HL-60 (cell line): ENCODE measurements at regions not wholly inside any gene's neighbourhood (a gene's known extent, or its start where the extent isn't known, plus 50 kb on each side); places are given as distances from the start of the nearest gene placed in this dataset.

ENCODE experiments used
- DNase-seq, 2 experiments: peaks; one replicate each; pipeline ENCODE4 v3.0.0-alpha.2; 2010 to 2020; ENCODE audit warnings: low read depth in 1 of 2, low spot score in 1 of 2
- H3K27ac ChIP-seq: fragments of 250-450 bp; sonication (Bioruptor Pico); replicated peaks from 2 replicates; pipeline ENCODE4 v1.5.1; 2020; ENCODE audit warnings: mild to moderate bottlenecking, moderate library complexity
- H3K27me3 ChIP-seq: fragments of 250-450 bp; sonication (Bioruptor Pico); 2 replicates; pipeline ENCODE4 v1.5.1; 2021; ENCODE audit warnings: mild to moderate bottlenecking, moderate library complexity; ENCODE audit not compliant: insufficient read depth, poor library complexity, severe bottlenecking
- H3K4me3 ChIP-seq: replicated peaks from 2 replicates; pipeline ENCODE4 v1.5.1; 2011; ENCODE audit warnings: mild to moderate bottlenecking, control low read depth, low read length; ENCODE audit not compliant: insufficient read depth
- CTCF ChIP-seq: IDR thresholded peaks from one replicate; pipeline ENCODE4 v1.5.1; 2011; ENCODE audit warnings: low read length, control low read depth, inconsistent platforms; ENCODE audit not compliant: insufficient read depth
- GABPA ChIP-seq: IDR thresholded peaks from 2 replicates; pipeline ENCODE4 v1.6.1; 2012; ENCODE audit warnings: low read depth
- POLR2AphosphoS5 ChIP-seq: IDR thresholded peaks from 2 replicates; pipeline ENCODE4 v1.6.1; 2012; ENCODE audit warnings: low read depth
- REST ChIP-seq: IDR thresholded peaks from 2 replicates; pipeline ENCODE4 v1.6.1; 2012; ENCODE audit warnings: low read depth; ENCODE audit not compliant: insufficient replicate concordance
- SPI1 ChIP-seq: IDR thresholded peaks from 2 replicates; pipeline ENCODE4 v1.6.1; 2012; ENCODE audit warnings: low read depth, mild to moderate bottlenecking, borderline replicate concordance

GRCh38 chr13:74206855-74207254 is 72.7 kb upstream of the KLF12 start:
- no peak overlapping the region for H3K27ac ChIP-seq
- no peaks in the 10 kb centered on the region for H3K27me3 ChIP-seq
- no peak overlapping the region for H3K4me3 ChIP-seq
- no peak for TF ChIP-seq CTCF
- no peak for TF ChIP-seq SPI1
- no peak for TF ChIP-seq GABPA
- TF ChIP-seq POLR2AphosphoS5 = no peak
- TF ChIP-seq REST = no peak
- no peak for DNase-seq

- TF ChIP-seq CTCF (no peak), REST (no peak), POLR2AphosphoS5 (no peak), SPI1 (no peak), GABPA (no peak)
- Histone ChIP-seq H3K27me3 (no peaks in the 10 kb centered on the region), H3K4me3 (no peak overlapping the region), H3K27ac (no peak overlapping the region)
- no peak for DNase-seq
Measured at GRCh38 chr13:74206061-74206561, 71.9 kb upstream of the KLF12 start.

GRCh38 chr13:74205313-74205690 is 71.1 kb upstream of the KLF12 start:
- no peak for DNase-seq
- Histone ChIP-seq H3K4me3 (no peak overlapping the region), H3K27me3 (no peaks in the 10 kb centered on the region), H3K27ac (no peak overlapping the region)
- no peak for TF ChIP-seq CTCF
- no peak for TF ChIP-seq POLR2AphosphoS5
- no peak for TF ChIP-seq GABPA

GRCh38 chr13:74204602-74205312 is 70.6 kb upstream of the KLF12 start:
- Histone ChIP-seq H3K27me3 (no peaks in the 10 kb centered on the region), H3K27ac (no peak overlapping the region), H3K4me3 (no peak overlapping the region)
- TF ChIP-seq CTCF (no peak), GABPA (no peak), REST (no peak), SPI1 (no peak), POLR2AphosphoS5 (no peak)
- DNase-seq = no peak
